GM12891 (cell line): ENCODE measurements at regions not wholly inside any gene's neighbourhood (a gene's known extent, or its start where the extent isn't known, plus 50 kb on each side); places are given as distances from the start of the nearest gene placed in this dataset.

Source experiments
- PAX5 ChIP-seq: IDR thresholded peaks from 2 replicates; pipeline ENCODE4 v1.6.1; 2011; ENCODE audit warnings: low read length, moderate library complexity, mild to moderate bottlenecking; ENCODE audit not compliant: insufficient read depth, severe bottlenecking
- POLR2A ChIP-seq: IDR thresholded peaks from 2 replicates; pipeline ENCODE4 v1.6.1; 2011; ENCODE audit warnings: low read depth, low read length, control low read depth
- POLR2AphosphoS5 ChIP-seq: IDR thresholded peaks from 2 replicates; pipeline ENCODE4 v1.6.1; 2011; ENCODE audit warnings: low read depth, low read length, control low read depth
- POU2F2 ChIP-seq: IDR thresholded peaks from 2 replicates; pipeline ENCODE4 v1.6.1; 2011; ENCODE audit warnings: low read depth, mild to moderate bottlenecking, control low read depth, low read length, moderate library complexity
- SPI1 ChIP-seq: IDR thresholded peaks from 2 replicates; pipeline ENCODE4 v1.6.1; 2011; ENCODE audit warnings: low read depth, low read length, control low read depth
- TAF1 ChIP-seq: IDR thresholded peaks from 2 replicates; pipeline ENCODE4 v1.6.1; 2011; ENCODE audit warnings: low read depth, low read length, control low read depth

DNA sequence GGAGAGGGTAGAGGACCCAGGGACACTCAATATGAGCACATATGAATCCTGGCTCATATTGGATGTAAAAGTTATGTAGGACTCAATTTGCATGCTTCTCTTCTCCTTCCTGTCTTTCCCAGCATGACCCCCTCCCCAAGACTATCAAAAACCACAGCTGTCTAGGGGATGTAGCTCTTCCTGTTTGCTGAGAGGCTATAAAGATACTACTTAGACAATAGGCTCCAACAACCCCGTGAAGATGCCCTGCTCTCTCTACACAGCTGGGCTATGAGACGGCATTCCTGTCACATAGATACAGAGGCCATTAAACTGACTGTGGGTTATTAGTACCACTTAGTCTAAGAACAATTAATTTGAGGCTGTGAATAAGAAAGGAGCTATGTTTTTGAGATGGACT lies 56.5 kb upstream of the PCSK1 start:
- no peak for TF ChIP-seq POLR2A
- no peak for TF ChIP-seq POU2F2
- TF ChIP-seq POLR2AphosphoS5, result no peak
- no peak for TF ChIP-seq TAF1
- TF ChIP-seq SPI1, result no peak
- TF ChIP-seq PAX5, result no peak
